ENCODE measurements at regions not wholly inside any gene's neighbourhood (a gene's known extent, or its start where the extent isn't known, plus 50 kb on each side); places are given as distances from the start of the nearest gene placed in this dataset.
"Not testable (repeated sequence)": the region's sequence is repeated elsewhere in the genome, so short reads cannot be mapped to it uniquely, and the experiment has no call there.

- DNase-seq = no peak
- ATAC-seq = no peak
- intact Hi-C loops (cut with micrococcal nuclease) = no loop called here
Measured at GRCh38 chr7:119761776-119762175, 511.2 kb upstream of the KCND2 start.

GRCh38 chr7:119782286-119782685 lies 490.7 kb upstream of the KCND2 start:
- intact Hi-C loops (cut with micrococcal nuclease) = no loop called here
- ATAC-seq (no peak), DNase-seq (no peak)

- intact Hi-C loops (cut with micrococcal nuclease) = no loop called here
- no peak for ATAC-seq
- peak; percentile 18 for DNase-seq
Measured at GRCh38 chr7:119783799-119784198, 489.2 kb upstream of the KCND2 start.

- intact Hi-C loops (cut with micrococcal nuclease) = no loop called here
- DNase-seq = no peak
- ATAC-seq = no peak
Measured at GRCh38 chr7:119802147-119802546, 470.8 kb upstream of the KCND2 start.

GRCh38 chr7:119825091-119825655 lies 447.8 kb upstream of the KCND2 start:
- DNase-seq = no peak
- intact Hi-C loops (cut with micrococcal nuclease) = no loop called here
- ATAC-seq = no peak

- no peak for DNase-seq
- no peak for ATAC-seq
- intact Hi-C loops (cut with micrococcal nuclease) = no loop called here
Measured at GRCh38 chr7:119826547-119826946, 446.4 kb upstream of the KCND2 start.

- ATAC-seq = no peak
- intact Hi-C loops (cut with micrococcal nuclease) = no loop called here
- DNase-seq = no peak
Measured at GRCh38 chr7:119838444-119838843, 434.5 kb upstream of the KCND2 start.

- intact Hi-C loops (cut with micrococcal nuclease) = no loop called here
- no peak for DNase-seq
- ATAC-seq = no peak
Measured at GRCh38 chr7:119842337-119842736, 430.6 kb upstream of the KCND2 start.

- ATAC-seq (no peak), DNase-seq (no peak)
- intact Hi-C loops (cut with micrococcal nuclease) = no loop called here
Measured at GRCh38 chr7:119842786-119843185, 430.2 kb upstream of the KCND2 start.

GRCh38 chr7:119861385-119861784 lies 411.6 kb upstream of the KCND2 start:
- DNase-seq (no peak), ATAC-seq (no peak)
- intact Hi-C loops (cut with micrococcal nuclease) = no loop called here

- no peak for DNase-seq
- ATAC-seq = no peak
- intact Hi-C loops (cut with micrococcal nuclease) = no loop called here
Measured at GRCh38 chr7:119868387-119868786, 404.6 kb upstream of the KCND2 start.

- intact Hi-C loops (cut with micrococcal nuclease) = no loop called here
- DNase-seq = no peak
- no peak for ATAC-seq
Measured at GRCh38 chr7:119879835-119880234, 393.1 kb upstream of the KCND2 start.

GRCh38 chr7:119886007-119886406 lies 387.0 kb upstream of the KCND2 start:
- no peak for DNase-seq
- no peak for ATAC-seq
- intact Hi-C loops (cut with micrococcal nuclease) = no loop called here

- DNase-seq; ATAC-seq; intact Hi-C loops (cut with micrococcal nuclease): not testable (repeated sequence)
Measured at GRCh38 chr7:119886525-119886924, 386.4 kb upstream of the KCND2 start.

- DNase-seq = no peak
Measured at GRCh38 chr7:119888251-119888650, 384.7 kb upstream of the KCND2 start.

GRCh38 chr7:119890631-119891030 lies 382.3 kb upstream of the KCND2 start:
- intact Hi-C loops (cut with micrococcal nuclease) = no loop called here
- ATAC-seq = no peak
- DNase-seq = no peak

More at GRCh38 chr7:119888251-119888650, 384.7 kb upstream of the KCND2 start:
- intact Hi-C loops (cut with micrococcal nuclease) = no loop called here
- ATAC-seq = no peak

- ATAC-seq (no peak), DNase-seq (no peak)
- intact Hi-C loops (cut with micrococcal nuclease) = no loop called here
Measured at GRCh38 chr7:119895320-119895719, 377.7 kb upstream of the KCND2 start.

GRCh38 chr7:119896386-119896785 lies 376.6 kb upstream of the KCND2 start:
- ATAC-seq (no peak), DNase-seq (no peak)
- intact Hi-C loops (cut with micrococcal nuclease) = no loop called here

GRCh38 chr7:119900996-119901672 lies 371.8 kb upstream of the KCND2 start:
- ATAC-seq (no peak), DNase-seq (no peak)
- intact Hi-C loops (cut with micrococcal nuclease) = no loop called here

- intact Hi-C loops (cut with micrococcal nuclease) = no loop called here
Measured at GRCh38 chr7:119903085-119903484, 369.9 kb upstream of the KCND2 start.

GRCh38 chr7:119905495-119905894 lies 367.5 kb upstream of the KCND2 start:
- DNase-seq (no peak), ATAC-seq (no peak)
- intact Hi-C loops (cut with micrococcal nuclease) = no loop called here

More at GRCh38 chr7:119903085-119903484, 369.9 kb upstream of the KCND2 start:
- ATAC-seq (no peak), DNase-seq (no peak)

All from left ventricle myocardium superior (tissue), 1 donor.